ENCODE measurements at regions not wholly inside any gene's neighbourhood (a gene's known extent, or its start where the extent isn't known, plus 50 kb on each side); places are given as distances from the start of the nearest gene placed in this dataset.

DNA sequence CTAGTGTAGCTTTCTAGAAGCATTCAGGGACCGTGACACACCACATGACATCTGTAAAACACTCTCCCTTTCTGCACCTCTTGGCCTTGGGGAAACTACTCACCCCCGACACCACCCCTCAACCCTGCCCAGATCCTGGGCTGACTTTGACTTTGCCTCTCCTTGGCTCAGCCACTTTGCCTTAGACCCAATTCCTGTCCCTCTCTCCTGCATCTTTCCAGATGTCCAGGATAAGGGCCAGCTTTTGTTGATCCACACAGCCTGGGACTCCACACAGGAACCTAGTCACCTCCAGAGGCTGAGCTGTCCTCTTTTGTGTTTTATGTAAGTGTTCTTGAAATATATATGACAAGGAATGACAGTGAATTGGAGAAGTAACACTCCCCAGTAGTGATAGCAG, 153.7 kb upstream of the PLXNC1 start:
- Histone ChIP-seq H3K27ac (ENCODE audit: low read depth) (no peak overlapping the region), H3K27me3 (ENCODE audit: insufficient read depth) (no peaks in the 10 kb centered on the region), H3K4me2 (no peak overlapping the region), H3K79me2 (replicated peaks; ENCODE audit: insufficient read depth) (no peaks in the 10 kb centered on the region), H3K4me3 (no peak overlapping the region), H3F3A (replicated peaks; ENCODE audit: low read depth) (no peaks in the 10 kb centered on the region), H2AFZ (no peak overlapping the region), H3K36me3 (ENCODE audit: insufficient read depth) (no peaks in the 10 kb centered on the region), H4K20me1 (replicated peaks; ENCODE audit: insufficient read depth) (no peaks in the 10 kb centered on the region), H3K9me2 (ENCODE audit: insufficient read depth) (no peaks in the 10 kb centered on the region), H3K4me1 (ENCODE audit: insufficient read depth) (no peaks in the 10 kb centered on the region; the same call in 1 of the 2 replicates)
- TF ChIP-seq STAT1 (IDR thresholded peaks at IDR 0.05; ENCODE audit: unreplicated experiment) (no peak), NANOG (IDR thresholded peaks at IDR 0.05; ENCODE audit: borderline replicate concordance) (no peak), ZNF114 (CRISPR knock-in tag; IDR thresholded peaks at IDR 0.05) (no peak), EZH2 (IDR thresholded peaks at IDR 0.05; ENCODE audit: low read depth, unreplicated experiment) (no peak), ZNF331 (CRISPR knock-in tag; IDR thresholded peaks at IDR 0.05; ENCODE audit: low read depth) (no peak), POLR2AphosphoS5 (IDR thresholded peaks at IDR 0.05; ENCODE audit: low read depth) (no peak), CREB1 (CRISPR knock-in tag; IDR thresholded peaks at IDR 0.05; ENCODE audit: low read depth) (no peak), ZNF462 (CRISPR knock-in tag; IDR thresholded peaks at IDR 0.05) (no peak), EZH2phosphoT487 (IDR thresholded peaks at IDR 0.05; ENCODE audit: unreplicated experiment) (no peak), CTCF (conservative IDR thresholded peaks at IDR 0.05; ENCODE audit: low read depth in 2 of 2) (no peak), REST (IDR thresholded peaks at IDR 0.05; ENCODE audit: unreplicated experiment) (no peak)
- TF ChIP-seq, protein P1, sequence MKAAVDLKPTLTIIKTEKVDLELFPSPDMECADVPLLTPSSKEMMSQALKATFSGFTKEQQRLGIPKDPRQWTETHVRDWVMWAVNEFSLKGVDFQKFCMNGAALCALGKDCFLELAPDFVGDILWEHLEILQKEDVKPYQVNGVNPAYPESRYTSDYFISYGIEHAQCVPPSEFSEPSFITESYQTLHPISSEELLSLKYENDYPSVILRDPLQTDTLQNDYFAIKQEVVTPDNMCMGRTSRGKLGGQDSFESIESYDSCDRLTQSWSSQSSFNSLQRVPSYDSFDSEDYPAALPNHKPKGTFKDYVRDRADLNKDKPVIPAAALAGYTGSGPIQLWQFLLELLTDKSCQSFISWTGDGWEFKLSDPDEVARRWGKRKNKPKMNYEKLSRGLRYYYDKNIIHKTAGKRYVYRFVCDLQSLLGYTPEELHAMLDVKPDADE (IDR thresholded peaks at IDR 0.05), result no peak
- Mint-ChIP-seq H3K9me3 (peaks cover 9% of the 10 kb centered on the region; the same call in 1 of the 3 replicates), H3K27me3 (ENCODE audit: insufficient read depth, low read depth, poor library complexity) (peaks cover 6% of the 10 kb centered on the region), H3K4me3 (no peak overlapping the region), H3K27ac (no peak overlapping the region), H3K36me3 (ENCODE audit: low read depth) (no peaks in the 10 kb centered on the region), H3K4me1 (peaks cover 10% of the 10 kb centered on the region)
- ATAC-seq, result no peak
- no peak for DNase-seq (ENCODE audit: low spot score)

Measured in GM23338 (cell line).